Coronary artery (tissue), 2 donors: ENCODE measurements at regions not wholly inside any gene's neighbourhood (a gene's known extent, or its start where the extent isn't known, plus 50 kb on each side); places are given as distances from the start of the nearest gene placed in this dataset.

Experiments
- DNase-seq: peaks from one replicate; pipeline ENCODE4 v3.0.0-alpha.2; 2017; ENCODE audit warnings: low spot score
- H3K27ac ChIP-seq, 2 donors: fragments of 200-600 bp; sonication (generic); one replicate each; pipeline ENCODE4 v1.5.1; 2016 to 2019
- H3K4me3 ChIP-seq: fragments of 200-600 bp; sonication (generic); 2 replicates; pipeline ENCODE4 v1.5.1; 2016; ENCODE audit warnings: mild to moderate bottlenecking, moderate library complexity
- CTCF ChIP-seq: fragments of 200-600 bp; sonication (generic); IDR thresholded peaks from one replicate; pipeline ENCODE4 v1.5.1; 2019; ENCODE audit warnings: antibody characterized with exemption

GRCh38 chr15:93656041-93656440, 567.0 kb upstream of the RGMA start:
- H3K27ac ChIP-seq: no peak overlapping the region
- no peak for TF ChIP-seq CTCF
- DNase-seq: no peak
- no peak overlapping the region for H3K4me3 ChIP-seq

- H3K27ac ChIP-seq: no peak overlapping the region
- no peak for DNase-seq
- no peak for TF ChIP-seq CTCF
- H3K4me3 ChIP-seq: no peak overlapping the region
Observed at GRCh38 chr15:93649691-93650235, 560.8 kb upstream of the RGMA start.

GRCh38 chr15:93646193-93646592, 557.2 kb upstream of the RGMA start:
- H3K27ac ChIP-seq: no peak overlapping the region
- no peak for TF ChIP-seq CTCF
- no peak for DNase-seq
- H3K4me3 ChIP-seq: no peak overlapping the region

- no peak for DNase-seq
- Histone ChIP-seq H3K4me3 (no peak overlapping the region), H3K27ac (no peak overlapping the region)
- TF ChIP-seq CTCF: no peak
Observed at GRCh38 chr15:93645594-93645993, 556.6 kb upstream of the RGMA start.

GRCh38 chr15:93644595-93644994, 555.6 kb upstream of the RGMA start:
- Histone ChIP-seq H3K27ac (no peak overlapping the region), H3K4me3 (no peak overlapping the region)
- DNase-seq: no peak
- no peak for TF ChIP-seq CTCF

GRCh38 chr15:93640411-93640962, 551.5 kb upstream of the RGMA start:
- H3K27ac ChIP-seq: no peak overlapping the region
- DNase-seq: no peak
- no peak for TF ChIP-seq CTCF
- H3K4me3 ChIP-seq: no peak overlapping the region

GRCh38 chr15:93631958-93632618, 543.1 kb upstream of the RGMA start:
- no peak for DNase-seq
- no peak overlapping the region for H3K27ac ChIP-seq
- no peak overlapping the region for H3K4me3 ChIP-seq
- TF ChIP-seq CTCF: no peak
